ENCODE measurements at regions not wholly inside any gene's neighbourhood (a gene's known extent, or its start where the extent isn't known, plus 50 kb on each side); places are given as distances from the start of the nearest gene placed in this dataset.
"Not testable (repeated sequence)": the region's sequence is repeated elsewhere in the genome, so short reads cannot be mapped to it uniquely, and the experiment has no call there.

GRCh38 chr22:10934704-10935103 is 4593.3 kb upstream of the OR11H1 start:
- H3K27me3 ChIP-seq (ENCODE audit: control insufficient read depth in 2 of 2, insufficient read depth in 2 of 2, low read length in 2 of 2); FAIRE-seq; ATAC-seq: not testable (repeated sequence)

DNA sequence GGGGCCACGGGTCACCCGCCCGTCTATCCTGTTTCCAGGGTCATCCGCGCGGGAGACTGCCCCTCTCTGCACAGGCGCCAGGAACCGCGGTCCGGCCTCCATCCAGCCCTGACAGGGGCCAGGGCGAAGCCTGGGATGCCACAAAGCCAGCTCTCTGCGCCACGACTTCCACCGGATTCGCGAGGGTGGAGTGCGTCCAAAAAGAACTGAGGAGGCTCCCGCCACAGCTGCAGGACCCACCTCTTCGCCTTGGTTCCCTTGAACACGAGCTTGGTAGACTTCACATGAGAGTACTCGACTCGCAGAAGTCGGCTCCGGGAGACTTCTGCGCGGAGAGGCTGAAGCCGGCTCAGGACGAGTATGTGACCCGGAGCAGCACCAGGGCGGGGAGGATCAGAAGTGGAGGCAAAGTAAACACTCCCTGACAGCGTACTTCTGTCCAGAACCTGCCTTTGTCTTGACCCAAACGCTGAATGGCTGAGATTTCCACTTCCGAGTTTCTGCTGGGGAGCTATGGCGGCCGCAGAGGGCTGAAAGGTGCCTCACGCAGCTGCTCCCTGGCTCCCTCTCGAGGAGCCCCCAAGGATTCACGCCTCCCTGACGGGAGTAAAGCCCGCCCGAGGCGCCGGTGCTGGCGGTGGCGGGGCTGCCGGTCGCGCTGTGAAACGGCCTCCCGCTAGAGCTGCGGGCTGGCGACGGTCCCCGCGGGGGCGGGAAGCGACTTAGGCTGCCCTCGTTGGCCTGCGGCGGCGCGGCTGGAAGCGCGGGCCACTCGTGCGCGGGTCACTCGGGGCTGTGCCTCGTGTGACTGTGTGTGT is 4566.7 kb upstream of the OR11H1 start:
- in situ Hi-C loops (cut with MboI), result no loop called here
- H3K9me3 ChIP-seq (replicated peaks; ENCODE audit: control insufficient read depth, insufficient read depth, low read depth, low read length), result no peaks in the 10 kb centered on the region; the same call in 1 of the 2 replicates
- whole genome bisulfite sequencing (ENCODE audit: insufficient coverage, low coverage, missing lambda C conversion rate), result 3% methylated on average over 69 of the region's 69 CpGs
- no peak for ATAC-seq
- no peaks in the 10 kb centered on the region for H3K4me1 ChIP-seq (replicated peaks in 1 of 2; ENCODE audit: control insufficient read depth in 2 of 2, insufficient read depth in 2 of 2, low read length in 2 of 2)
- H3K9me1 ChIP-seq (ENCODE audit: control insufficient read depth, insufficient read depth, low read length), result no peaks in the 10 kb centered on the region
- H3K9ac ChIP-seq (ENCODE audit: insufficient read depth in 1 of 2, low read depth in 2 of 2, low read length in 2 of 2), result no peak overlapping the region
- POLR2A ChIA-PET, result no interaction called here
- no TSS peak for BruUV-seq (replicated peaks)
- no peak overlapping the region for H3K4me2 ChIP-seq (ENCODE audit: insufficient read depth, low read length)
- H2AFZ ChIP-seq (ENCODE audit: low read depth, low read length), result no peak overlapping the region
- H3K4me3 ChIP-seq, result no peak overlapping the region
- H3K79me2 ChIP-seq (ENCODE audit: control insufficient read depth, insufficient read depth, low read length), result no peaks in the 10 kb centered on the region
- intact Hi-C loops (cut with micrococcal nuclease), result no loop called here
- no peaks in the 10 kb centered on the region for H3K36me3 ChIP-seq (ENCODE audit: control insufficient read depth, insufficient read depth, low read length)
- CTCF ChIA-PET (ENCODE audit: low intra/inter-chr PET ratio), result no interaction called here
- FAIRE-seq, result no peak
- H3K27me3 ChIP-seq (ENCODE audit: control insufficient read depth in 2 of 2, insufficient read depth in 2 of 2, low read length in 2 of 2), result no peaks in the 10 kb centered on the region
- peak in 2 of 4 experiments; percentile 3 to 5 for DNase-seq (ENCODE audit: extremely low read depth in 1 of 4, low spot score in 3 of 4)
- H4K20me1 ChIP-seq (replicated peaks; ENCODE audit: control insufficient read depth, insufficient read depth, low read length), result no peaks in the 10 kb centered on the region
- H3K27ac ChIP-seq (ENCODE audit: extremely low read depth, low read depth, low read length), result no peak overlapping the region
- TF ChIP-seq ZNF764 (CRISPR knock-in tag; IDR thresholded peaks at IDR 0.05; ENCODE audit: low read depth) (no peak), DMBX1 (CRISPR knock-in tag; IDR thresholded peaks at IDR 0.05; ENCODE audit: borderline replicate concordance) (no peak), NBN (IDR thresholded peaks at IDR 0.05; ENCODE audit: low read depth) (no peak), CBX3 (IDR thresholded peaks at IDR 0.05; ENCODE audit: borderline replicate concordance in 1 of 2, low read length in 2 of 2) (no peak), BCOR (IDR thresholded peaks at IDR 0.05) (no peak), PCBP1 (IDR thresholded peaks at IDR 0.05; ENCODE audit: low read depth, low read length, poor library complexity, severe bottlenecking) (no peak), CSDE1 (IDR thresholded peaks at IDR 0.05) (no peak), PHTF2 (CRISPR knock-in tag; IDR thresholded peaks at IDR 0.05) (no peak), DACH1 (IDR thresholded peaks at IDR 0.05; ENCODE audit: partially characterized antibody) (no peak), MCM2 (IDR thresholded peaks at IDR 0.05; ENCODE audit: low read depth) (no peak), ZNF75A (CRISPR knock-in tag; IDR thresholded peaks at IDR 0.05) (no peak), CTCFL (IDR thresholded peaks at IDR 0.05; ENCODE audit: borderline replicate concordance, insufficient read depth, low read depth, low read length, poor library complexity, severe bottlenecking) (no peak)
- TF ChIP-seq, protein P1, sequence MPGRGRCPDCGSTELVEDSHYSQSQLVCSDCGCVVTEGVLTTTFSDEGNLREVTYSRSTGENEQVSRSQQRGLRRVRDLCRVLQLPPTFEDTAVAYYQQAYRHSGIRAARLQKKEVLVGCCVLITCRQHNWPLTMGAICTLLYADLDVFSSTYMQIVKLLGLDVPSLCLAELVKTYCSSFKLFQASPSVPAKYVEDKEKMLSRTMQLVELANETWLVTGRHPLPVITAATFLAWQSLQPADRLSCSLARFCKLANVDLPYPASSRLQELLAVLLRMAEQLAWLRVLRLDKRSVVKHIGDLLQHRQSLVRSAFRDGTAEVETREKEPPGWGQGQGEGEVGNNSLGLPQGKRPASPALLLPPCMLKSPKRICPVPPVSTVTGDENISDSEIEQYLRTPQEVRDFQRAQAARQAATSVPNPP (IDR thresholded peaks at IDR 0.05; ENCODE audit: borderline replicate concordance, insufficient read depth, insufficient read length), result no peak

More at GRCh38 chr22:10934704-10935103, 4593.3 kb upstream of the OR11H1 start:
- BruUV-seq (replicated peaks); H4K20me1 ChIP-seq (replicated peaks; ENCODE audit: control insufficient read depth, insufficient read depth, low read length); H3K79me2 ChIP-seq (ENCODE audit: control insufficient read depth, insufficient read depth, low read length); H3K9ac ChIP-seq (ENCODE audit: insufficient read depth in 1 of 2, low read depth in 2 of 2, low read length in 2 of 2); POLR2A ChIA-PET; H3K9me3 ChIP-seq (replicated peaks; ENCODE audit: control insufficient read depth, insufficient read depth, low read depth, low read length); H3K4me1 ChIP-seq (replicated peaks in 1 of 2; ENCODE audit: control insufficient read depth in 2 of 2, insufficient read depth in 2 of 2, low read length in 2 of 2); H3K36me3 ChIP-seq (ENCODE audit: control insufficient read depth, insufficient read depth, low read length); intact Hi-C loops (cut with micrococcal nuclease); H3K9me1 ChIP-seq (ENCODE audit: control insufficient read depth, insufficient read depth, low read length); CTCF ChIA-PET (ENCODE audit: low intra/inter-chr PET ratio); H3K4me2 ChIP-seq (ENCODE audit: insufficient read depth, low read length); H2AFZ ChIP-seq (ENCODE audit: low read depth, low read length); H3K27ac ChIP-seq (ENCODE audit: extremely low read depth, low read depth, low read length); H3K4me3 ChIP-seq: not testable (repeated sequence)
- peak in 1 of 4 experiments; percentile 9 for DNase-seq (ENCODE audit: extremely low read depth in 1 of 4, low spot score in 3 of 4)
- in situ Hi-C loops (cut with MboI), result loop anchor here (25.0 kb wide), 1 partner anchor 653 kb away; no protein-coding TSS in a partner anchor
- 0% methylated on average over 3 of the region's 3 CpGs for WGBS (ENCODE audit: insufficient coverage, low coverage, missing lambda C conversion rate)

Measured in K562 (cell line).